GM21723 (cell line): ENCODE measurements at regions not wholly inside any gene's neighbourhood (a gene's known extent, or its start where the extent isn't known, plus 50 kb on each side); places are given as distances from the start of the nearest gene placed in this dataset.

Experiments used
- ATAC-seq: cut with Tn5 transposase; IDR thresholded peaks from one replicate; pipeline ENCODE4 v1.9.1; 2021; ENCODE audit warnings: mild to moderate bottlenecking, moderate library complexity; ENCODE audit not compliant: unreplicated experiment

DNA sequence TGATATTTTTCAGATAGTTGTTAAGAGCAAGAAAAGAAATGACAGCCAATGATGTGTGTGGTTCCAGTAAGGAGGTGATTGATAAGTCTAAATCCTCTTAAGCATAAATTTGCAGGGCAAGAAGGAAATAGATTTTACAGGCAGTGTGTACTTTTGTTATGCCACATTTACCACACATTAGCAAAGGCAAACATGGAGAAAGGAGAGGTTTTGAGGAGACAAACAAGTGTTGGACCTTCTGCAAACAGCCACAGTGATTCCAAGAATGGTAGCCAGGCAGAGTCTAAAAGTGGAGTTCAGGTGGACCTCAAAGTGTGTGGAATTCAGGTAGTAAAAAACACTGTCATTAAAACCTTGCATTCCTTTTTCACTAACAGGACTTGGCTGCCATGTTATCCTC lies 295.9 kb upstream of the ITGA1 start:
- ATAC-seq = no peak

DNA sequence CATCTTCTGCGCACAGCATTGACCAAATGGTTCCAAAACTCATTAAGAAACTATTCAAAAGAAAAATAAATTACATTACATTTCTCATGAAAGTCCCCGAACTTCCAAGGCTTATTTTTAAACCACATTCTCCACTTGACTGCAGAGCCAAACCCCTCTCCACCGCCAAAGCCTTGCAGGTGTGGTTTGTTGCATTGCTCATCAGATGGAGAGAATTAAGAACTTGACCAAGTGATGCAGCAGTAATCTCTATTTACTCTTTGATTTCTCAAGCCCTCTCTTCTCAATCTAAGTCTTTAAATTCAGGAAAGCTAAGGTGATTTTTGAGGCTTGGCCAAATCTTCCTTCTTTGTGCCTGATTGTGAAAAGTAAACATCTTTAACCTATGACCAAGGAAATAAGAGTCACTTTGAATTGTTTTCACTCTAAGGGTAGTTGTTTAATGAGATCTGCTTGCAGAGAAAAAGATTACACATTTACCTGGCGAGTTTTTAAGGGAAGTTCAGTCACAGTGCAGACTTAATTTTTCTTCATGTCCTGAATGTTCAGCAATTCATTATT lies 290.5 kb upstream of the ITGA1 start:
- ATAC-seq = no peak

DNA sequence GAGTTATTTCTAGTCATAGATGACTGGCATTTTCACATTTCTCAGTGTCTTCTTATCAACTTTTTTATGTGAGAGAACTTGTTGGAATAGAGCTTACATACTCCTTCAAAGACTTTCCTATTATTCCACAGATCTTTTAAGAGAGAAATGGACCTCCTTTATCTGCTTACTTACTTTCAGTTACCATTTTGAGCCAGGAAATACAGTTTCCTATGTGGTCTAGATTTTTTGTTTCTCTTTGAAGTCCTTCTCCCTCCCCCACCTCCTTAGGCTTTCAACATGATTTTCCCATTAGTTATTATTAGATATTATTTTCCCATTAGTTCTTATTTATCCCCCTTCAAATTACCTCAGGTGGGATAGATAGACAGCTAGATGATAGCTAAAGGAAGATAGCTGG lies 289.1 kb upstream of the ITGA1 start:
- ATAC-seq = no peak

DNA sequence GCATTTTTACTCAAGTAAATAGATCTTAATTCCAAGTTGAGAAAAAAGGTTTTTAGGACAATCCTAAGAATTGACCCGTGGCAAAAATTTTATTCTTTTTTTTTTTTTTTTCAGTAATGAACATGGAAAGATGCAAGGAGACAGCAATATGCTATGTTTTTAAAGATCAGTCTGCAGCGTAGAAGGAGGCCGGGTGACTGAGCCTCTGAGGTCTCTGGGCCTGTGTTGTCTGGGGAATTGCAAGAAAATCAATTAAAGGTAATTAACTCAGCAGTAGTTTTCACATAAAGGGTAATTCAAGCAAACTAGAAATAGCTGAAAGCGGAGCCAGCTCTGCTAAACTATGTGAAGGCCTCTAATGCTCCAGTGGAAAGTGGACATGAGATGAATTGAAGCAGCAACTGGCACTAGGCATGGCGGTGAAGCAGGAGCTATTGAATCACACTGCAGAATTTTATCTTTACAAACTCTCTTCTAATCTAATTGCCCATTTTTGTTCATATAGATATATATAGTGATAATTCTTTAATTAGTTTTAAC lies 285.2 kb upstream of the ITGA1 start:
- no peak for ATAC-seq

DNA sequence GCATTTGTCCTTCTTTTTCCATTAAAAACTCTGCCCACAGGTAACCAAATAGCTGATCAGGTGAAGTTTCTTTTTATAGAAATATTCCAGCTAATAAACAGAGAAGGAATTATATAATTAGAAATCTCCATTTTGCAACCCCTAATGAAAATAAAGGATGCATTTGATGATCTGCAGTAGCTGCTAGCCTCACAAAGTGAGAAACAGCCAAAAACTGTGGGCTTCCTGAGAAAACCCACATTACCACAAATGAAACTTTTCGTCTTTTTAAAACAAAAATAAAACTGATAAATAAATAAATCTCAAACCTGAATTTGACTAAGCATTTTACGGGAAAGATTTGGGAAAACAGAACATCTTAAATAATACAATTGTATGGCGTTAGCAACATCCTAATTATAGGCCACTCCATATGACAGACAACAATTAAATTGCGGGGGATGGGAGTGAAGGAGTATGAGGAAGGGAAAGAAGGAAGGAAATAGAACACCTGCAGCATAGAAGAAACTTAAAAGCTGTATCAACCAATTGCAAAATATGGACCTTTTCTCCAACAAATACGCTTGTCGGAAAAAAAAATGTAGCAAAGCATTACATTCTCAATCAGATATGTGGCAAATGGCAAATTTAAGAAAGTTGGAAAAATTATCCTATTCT lies 283.0 kb upstream of the ITGA1 start:
- ATAC-seq = no peak

DNA sequence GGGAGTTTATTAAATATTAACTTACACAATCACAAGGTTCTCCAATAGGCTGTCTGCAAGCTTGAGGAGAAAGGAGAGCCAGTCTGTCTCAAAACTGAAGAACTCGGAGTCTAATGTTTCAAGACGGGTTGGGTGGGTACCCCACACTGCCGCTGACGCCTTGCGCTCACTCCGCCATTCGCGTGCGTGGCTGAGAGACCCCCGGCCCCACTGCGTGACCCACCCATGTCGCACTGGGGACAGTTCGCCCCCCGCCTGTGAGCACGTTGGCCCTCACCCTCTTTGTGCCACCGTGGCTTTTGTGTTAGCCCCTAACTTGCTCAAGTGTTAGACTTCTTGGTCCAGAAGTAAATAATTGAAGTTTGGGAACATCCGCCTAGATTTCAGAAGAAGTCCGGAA lies 270.0 kb upstream of the ITGA1 start:
- no peak for ATAC-seq

DNA sequence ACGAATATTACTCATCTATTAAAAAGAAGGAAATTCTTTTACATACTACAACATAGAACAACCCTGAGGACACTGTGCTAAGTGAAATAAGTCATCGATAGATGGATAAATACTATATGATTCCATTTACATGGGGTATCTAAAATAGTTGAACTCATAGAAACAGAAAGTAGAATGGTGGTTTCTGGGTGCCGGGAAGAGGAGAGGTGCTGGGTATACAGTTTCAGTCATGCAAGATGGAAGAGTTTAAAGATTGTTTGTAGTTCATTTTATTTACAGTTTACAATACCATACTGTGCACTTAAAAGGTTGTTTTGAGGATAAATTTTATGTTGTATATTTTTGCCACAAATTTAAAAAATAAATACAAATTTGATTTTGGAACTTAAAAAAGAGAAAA lies 267.5 kb upstream of the ITGA1 start:
- ATAC-seq = no peak

DNA sequence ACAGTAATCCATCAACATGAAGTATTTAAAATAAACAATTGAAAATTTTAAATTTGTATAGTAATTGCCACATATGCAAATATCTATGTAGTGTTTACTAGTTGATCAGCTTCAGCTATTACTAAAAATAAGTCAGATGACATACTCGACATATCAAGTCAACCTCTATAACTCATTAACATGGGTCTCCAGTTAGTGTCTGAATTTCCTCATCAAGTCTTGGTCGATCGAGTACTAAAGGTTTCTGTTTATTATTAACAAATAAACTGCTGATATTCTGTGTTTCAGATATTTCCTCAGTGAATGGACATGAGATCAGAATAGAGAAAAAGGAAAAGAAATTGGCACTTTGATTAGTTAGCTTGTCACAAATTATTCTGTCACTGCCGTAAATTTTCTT lies 266.5 kb upstream of the ITGA1 start:
- no peak for ATAC-seq

DNA sequence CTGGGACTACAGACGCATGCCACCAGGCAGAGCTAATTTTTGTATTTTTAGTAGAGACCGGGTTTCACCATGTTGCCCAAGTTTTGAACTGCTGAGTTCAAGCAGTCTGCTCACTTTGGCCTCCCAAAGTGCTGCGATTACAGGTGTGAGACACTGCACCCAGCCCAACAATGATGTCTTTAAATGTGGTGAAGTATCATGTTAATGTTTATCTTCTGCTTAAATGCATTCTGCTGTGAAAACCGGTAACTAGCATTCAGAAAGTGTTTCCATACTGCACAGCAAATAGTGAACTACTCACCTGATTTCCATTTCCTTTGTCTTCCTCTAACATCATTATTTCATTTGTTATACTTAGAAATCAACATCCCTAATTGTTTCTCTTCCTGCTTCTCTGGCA lies 264.0 kb upstream of the ITGA1 start:
- no peak for ATAC-seq

DNA sequence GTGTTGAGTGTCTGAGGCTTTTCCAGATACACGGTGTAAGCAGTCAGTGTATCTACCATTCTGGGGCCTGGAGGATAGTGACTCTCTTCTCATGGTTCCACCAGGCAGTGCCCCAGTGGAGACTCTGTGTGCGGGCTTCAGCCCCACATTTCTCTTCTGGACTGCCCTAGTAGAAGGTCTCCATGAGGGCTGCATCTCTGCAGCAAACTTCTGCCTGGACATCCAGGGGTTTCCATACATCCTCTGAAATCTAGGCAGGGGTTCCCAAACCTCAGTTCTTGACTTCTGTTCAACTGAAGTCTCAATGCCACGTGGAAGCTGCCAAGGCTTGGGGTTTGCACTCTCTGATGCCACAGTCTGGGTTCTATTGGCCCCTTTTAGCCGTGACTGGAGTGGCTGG lies 256.6 kb upstream of the ITGA1 start:
- ATAC-seq = no peak

DNA sequence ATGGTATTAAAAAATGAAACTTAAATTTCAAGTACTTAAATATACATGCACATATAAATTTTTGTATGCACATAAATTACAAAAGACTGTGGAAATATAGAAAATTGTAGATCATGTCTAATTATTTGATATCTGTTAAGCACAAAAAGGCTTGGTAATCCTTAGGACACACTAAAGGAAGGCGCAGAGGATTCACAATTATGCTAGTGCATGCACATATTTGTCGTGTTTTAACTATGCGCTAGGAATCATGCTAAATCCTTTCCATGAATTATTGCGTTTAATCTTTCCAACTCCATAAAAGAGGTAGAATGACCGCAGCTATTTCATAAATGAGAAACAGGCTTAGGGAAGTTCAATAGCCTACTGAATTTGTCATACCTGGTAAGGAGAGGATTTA lies 244.1 kb upstream of the ITGA1 start:
- ATAC-seq = no peak

DNA sequence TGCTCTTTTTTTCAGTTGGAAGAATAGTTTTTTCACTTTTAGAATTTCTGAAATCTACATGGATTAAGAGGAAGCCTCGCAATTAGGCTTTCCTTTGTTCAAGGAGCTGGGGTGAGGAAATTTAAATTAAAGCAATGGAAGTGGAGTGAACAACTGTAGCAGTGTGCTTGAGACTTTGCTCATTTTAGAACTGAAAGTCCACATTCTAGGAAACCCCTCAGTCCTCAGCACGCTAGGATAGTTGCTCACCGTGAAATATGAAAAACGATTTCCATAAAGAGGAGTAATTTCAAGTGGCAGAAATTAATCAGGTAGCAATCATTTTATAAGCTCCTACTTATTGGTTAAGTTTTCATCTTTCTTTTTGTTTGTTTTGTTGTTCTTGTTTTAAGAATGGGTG lies 243.0 kb upstream of the ITGA1 start:
- ATAC-seq = no peak

DNA sequence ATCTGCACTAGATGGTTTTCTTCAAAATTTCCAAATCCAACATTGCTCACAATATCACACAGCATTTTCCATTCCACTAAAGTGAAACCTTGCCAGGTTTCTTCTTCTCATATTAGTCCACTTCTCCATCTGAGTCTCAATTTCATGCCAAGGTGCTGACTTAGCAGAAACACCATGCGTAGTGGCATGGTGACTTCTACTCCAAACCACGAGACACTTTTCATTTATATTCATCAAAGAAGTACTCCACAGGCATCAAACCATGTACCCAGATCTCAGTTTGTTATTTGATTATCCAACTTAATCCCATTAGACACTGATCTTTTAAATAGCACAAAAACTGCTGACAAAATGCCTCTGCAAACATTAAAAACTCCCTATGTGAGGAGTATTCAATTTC lies 233.4 kb upstream of the ITGA1 start:
- ATAC-seq = no peak

DNA sequence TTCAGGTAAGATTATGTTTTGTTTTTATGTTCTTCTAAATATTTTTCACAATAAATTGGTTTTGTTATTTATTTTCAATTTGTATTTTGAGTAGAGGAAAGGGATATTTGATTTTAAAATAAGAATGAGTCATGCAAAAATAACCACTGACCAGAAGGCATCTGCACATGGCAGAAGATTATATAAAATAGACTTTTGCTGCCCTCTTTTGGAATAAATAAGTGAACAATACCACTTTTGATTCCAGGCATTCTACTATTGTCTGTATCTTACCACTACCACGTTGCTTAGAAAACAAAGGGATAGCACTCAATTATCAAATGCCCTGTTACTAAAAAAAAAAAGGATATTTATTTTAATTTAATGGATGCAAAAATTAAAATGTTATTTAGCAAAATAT lies 227.3 kb upstream of the ITGA1 start:
- no peak for ATAC-seq

DNA sequence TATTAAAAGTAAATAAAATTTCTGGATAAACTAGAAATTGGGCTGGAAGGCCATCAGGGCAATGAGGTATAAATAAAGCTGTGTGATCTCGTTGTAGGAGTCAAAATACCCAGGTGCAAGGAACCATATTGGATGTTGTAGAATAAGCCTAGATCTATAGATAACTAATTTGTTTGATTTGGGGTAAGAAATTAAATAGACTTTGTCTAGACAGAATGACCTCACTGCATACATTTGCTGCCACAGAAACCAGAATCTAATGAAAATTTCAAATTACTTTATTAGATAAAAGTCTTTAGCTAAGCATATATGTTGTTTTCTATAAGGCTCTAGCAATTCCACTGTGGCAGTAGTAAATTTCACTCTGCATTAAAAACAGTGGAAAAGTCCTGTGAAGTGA lies 225.2 kb upstream of the ITGA1 start:
- no peak for ATAC-seq

DNA sequence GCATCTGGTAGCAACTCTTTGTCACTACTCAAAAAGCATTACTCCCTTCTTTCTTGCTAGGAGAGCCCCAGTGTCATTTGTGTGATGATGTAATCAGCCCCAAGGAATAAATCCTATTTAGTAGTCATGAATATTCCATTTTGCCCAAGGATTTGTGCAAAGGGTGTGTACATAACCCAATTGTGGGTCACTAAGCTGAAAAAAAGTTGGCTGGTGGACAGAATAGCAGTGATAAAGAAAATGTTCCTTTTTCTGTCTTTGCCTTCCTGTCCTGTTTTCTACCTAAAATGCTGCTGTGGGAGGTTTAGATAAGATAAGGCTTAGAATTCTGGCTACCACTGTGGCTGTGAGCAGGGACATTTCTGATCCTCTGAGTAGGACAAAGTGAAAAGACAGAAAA lies 223.1 kb upstream of the ITGA1 start:
- ATAC-seq = no peak

DNA sequence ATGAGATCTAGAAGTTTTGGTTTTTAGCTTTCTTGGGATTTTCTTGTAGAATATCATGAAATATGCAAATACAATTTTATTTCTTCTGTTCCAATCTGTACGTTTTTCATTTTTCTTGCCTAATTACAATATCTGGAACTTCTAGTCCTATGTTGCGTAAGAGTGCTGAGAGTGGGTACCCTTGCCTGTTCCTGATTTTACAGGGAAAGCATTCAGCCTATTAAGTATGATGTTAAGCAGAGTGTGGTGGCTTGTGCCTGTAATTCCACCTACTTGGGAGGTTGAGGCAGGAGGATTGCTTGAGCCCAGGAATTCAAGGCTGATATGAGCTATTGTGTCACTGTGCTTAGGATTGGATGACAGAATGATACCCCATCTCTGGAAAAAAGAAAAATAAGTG lies 210.2 kb upstream of the ITGA1 start:
- no peak for ATAC-seq

DNA sequence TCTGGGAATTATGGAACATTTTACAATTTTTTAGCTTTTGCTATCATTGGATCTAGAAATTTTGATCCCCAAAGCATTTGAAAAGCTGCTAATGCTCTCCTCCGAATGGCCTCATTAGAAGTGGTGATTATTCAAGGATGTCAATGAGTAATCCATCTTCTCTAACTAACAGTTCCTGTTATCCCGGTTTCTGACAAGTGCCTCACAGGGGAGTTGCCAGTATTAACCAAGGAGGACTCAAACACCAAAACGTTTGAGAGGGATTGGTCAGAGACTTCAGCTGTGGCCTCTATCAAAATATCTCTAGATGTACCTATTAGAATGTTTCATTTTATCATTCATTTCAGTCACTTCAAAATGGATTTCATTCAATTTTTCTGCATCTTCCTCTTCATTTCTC lies 208.3 kb upstream of the ITGA1 start:
- ATAC-seq = no peak

DNA sequence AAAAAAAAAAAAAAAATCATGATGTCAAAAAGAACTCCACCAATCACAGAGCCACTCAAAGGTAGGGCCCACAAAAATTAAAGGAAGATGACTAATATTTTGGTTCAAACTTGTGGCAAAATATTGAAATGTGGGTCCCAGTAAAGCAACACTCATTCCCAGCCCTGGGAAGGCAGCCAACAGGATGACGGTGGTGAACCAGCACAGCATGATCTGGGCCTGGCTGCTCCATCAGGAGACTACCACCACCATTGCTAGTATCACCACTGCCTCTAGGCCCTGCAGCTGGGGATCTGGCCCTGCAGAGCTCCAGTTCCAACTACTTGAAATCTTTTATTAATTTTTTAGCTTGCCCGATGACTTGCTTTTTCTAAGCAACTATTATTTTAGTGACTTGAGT lies 206.8 kb upstream of the ITGA1 start:
- ATAC-seq = no peak

DNA sequence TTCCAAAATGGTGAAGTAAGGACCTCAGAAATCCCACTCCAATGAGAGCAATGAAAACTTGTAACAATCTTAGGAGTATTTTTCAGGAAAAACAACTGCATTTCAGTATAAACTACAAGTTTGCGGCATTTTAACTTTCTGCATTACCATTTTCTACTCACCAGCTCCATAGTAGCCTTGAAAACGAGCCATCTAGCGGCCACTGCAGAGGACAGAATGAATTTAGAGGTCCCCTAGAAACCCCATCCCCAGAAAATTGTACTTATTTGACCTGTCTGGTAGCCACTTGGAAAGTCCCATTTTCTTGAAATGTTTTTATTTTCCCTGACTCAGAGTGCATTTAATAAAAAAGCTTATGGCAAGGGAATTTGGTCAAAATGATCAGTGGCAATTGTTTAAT lies 205.4 kb upstream of the ITGA1 start:
- no peak for ATAC-seq

DNA sequence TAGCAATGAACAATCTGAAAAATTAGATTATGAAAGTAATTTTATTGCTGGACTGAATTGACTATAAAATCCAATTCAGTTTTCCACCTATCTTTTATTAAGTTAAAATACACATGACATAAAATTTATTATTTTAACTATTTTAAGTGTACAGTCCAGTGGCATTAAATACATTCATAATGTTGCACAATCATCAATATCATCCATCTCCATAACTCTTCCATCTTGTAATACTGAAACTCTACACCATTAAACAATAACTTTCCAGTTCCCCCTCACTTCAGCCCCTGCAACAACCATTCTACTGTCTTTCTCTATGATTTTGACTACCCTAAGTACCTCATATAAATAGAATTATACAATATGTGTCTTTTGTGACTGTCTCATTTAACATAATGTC lies 200.6 kb upstream of the ITGA1 start:
- no peak for ATAC-seq

DNA sequence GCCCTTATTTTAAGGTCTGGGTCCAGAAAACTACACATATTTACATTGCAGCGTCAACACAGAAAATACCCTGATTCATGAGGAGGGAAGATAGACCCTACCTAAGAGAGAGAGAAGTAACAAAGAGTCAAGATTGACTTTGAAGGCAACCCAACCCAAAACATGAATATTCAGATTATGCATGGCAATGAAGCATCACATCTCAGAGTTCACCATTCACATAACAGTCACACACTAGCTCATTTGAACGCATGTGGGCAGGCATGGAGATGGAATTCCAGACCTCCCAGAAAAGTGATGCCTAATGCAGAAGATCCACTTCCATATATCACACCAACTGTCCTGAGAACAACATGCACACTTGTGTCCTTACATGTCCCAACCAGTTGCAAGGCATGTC lies 190.1 kb upstream of the ITGA1 start:
- no peak for ATAC-seq

DNA sequence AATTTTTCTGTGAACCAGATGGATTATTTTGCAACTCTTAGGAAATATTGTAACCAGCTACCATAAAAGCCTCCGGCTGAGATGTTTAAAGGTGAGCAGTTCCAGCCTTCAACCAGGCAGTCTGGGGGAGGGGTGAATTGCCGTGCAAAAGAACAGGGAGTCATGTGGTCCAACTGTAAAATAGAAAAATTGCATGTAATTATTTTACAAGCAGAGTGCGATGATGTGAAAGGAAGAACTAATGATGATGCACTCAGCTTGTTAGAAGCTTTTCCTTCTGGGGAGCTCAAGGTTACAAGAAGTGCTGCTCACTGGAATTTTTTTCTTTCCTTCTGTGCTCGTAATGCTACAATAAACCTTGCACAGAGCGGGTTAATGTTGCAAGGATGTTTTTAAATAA lies 188.7 kb upstream of the ITGA1 start:
- no peak for ATAC-seq
